CD4-positive, alpha-beta T cell (primary cell): ENCODE measurements at regions not wholly inside any gene's neighbourhood (a gene's known extent, or its start where the extent isn't known, plus 50 kb on each side); places are given as distances from the start of the nearest gene placed in this dataset.

Experiments used
- ATAC-seq: fragments of 200-7000 bp; cut with Tn5 transposase; one replicate; pipeline ENCODE4 v1.10.0; 2022; ENCODE audit warnings: mild to moderate bottlenecking; ENCODE audit not compliant: poor library complexity
- CTCF ChIA-PET: fragments of 350-600 bp; sonication (Branson Sonifier 250); formaldehyde crosslinking; loops from one replicate; lab custom pipeline; 2021; ENCODE audit warnings: antibody characterized with exemption, inconsistent platforms; lab: Charles Lee
- POLR2A ChIA-PET: fragments of 350-600 bp; sonication (Branson Sonifier 250); formaldehyde crosslinking; loops from one replicate; lab custom pipeline; 2021; ENCODE audit warnings: antibody characterized with exemption, inconsistent platforms; lab: Charles Lee
- DNase-seq, 14 experiments: peaks; one replicate each; pipeline ENCODE4 v3.0.0-alpha.2; 2013 to 2020; ENCODE audit warnings: mixed read lengths in 2 of 14
- H3K27ac ChIP-seq, 2 donors: one replicate each; pipeline versions ENCODE4 v1.5.1 to v1.7.0; 2013; ENCODE audit warnings: low read length in 2 of 2, low read depth in 1 of 2, mild to moderate bottlenecking in 1 of 2
- H3K27me3 ChIP-seq, 2 experiments: 1 replicate in 1 of 2; 2 replicates in 1 of 2; pipeline versions ENCODE4 v1.6.1 to v1.7.0; 2013; ENCODE audit warnings: low read length in 2 of 2, control low read depth in 1 of 2, mild to moderate bottlenecking in 1 of 2, moderate library complexity in 1 of 2; ENCODE audit not compliant: insufficient read depth in 2 of 2, control insufficient read depth in 1 of 2
- H3K36me3 ChIP-seq: one replicate; pipeline ENCODE4 v1.6.1; 2013; ENCODE audit warnings: low read length, control low read depth; ENCODE audit not compliant: insufficient read depth
- H3K4me1 ChIP-seq: one replicate; pipeline ENCODE4 v1.6.1; 2013; ENCODE audit warnings: low read length, control low read depth; ENCODE audit not compliant: insufficient read depth
- H3K4me3 ChIP-seq: one replicate; pipeline ENCODE4 v1.5.1; 2013; ENCODE audit warnings: mild to moderate bottlenecking, low read length, moderate library complexity
- H3K9me3 ChIP-seq, 2 experiments: 1 replicate in 1 of 2; 2 replicates in 1 of 2; pipeline versions ENCODE4 v1.6.1 to v1.7.0; 2013; ENCODE audit warnings: low read length in 2 of 2, mild to moderate bottlenecking in 2 of 2, control low read depth in 1 of 2, moderate library complexity in 1 of 2; ENCODE audit not compliant: control insufficient read depth in 1 of 2, insufficient read depth in 1 of 2
- H3K27ac Mint-ChIP-seq: one replicate; pipeline ENCODE4 v1.8.0; 2020; ENCODE audit warnings: mixed read lengths
- H3K27me3 Mint-ChIP-seq: one replicate; pipeline ENCODE4 v1.8.0; 2021; ENCODE audit warnings: mixed read lengths
- H3K36me3 Mint-ChIP-seq: one replicate; pipeline ENCODE4 v1.8.0; 2021; ENCODE audit warnings: low read depth, mixed read lengths
- H3K4me1 Mint-ChIP-seq: one replicate; pipeline ENCODE4 v1.8.0; 2021; ENCODE audit warnings: low read depth, mixed read lengths
- H3K4me3 Mint-ChIP-seq: one replicate; pipeline ENCODE4 v1.8.0; 2020; ENCODE audit warnings: mild to moderate bottlenecking, mixed read lengths
- H3K9me3 Mint-ChIP-seq: one replicate; pipeline ENCODE4 v1.8.0; 2020; ENCODE audit warnings: mixed read lengths
- intact Hi-C, 2 experiments: fragments of 100-400 bp; cut with DNase I in 1 of 2; cut with micrococcal nuclease in 1 of 2; formaldehyde crosslinking; loops; one replicate each; pipeline versions ENCODE4 v1.15.1 to v1.9.0; 2023 to 2025; cut with DNase I, micrococcal nuclease
- TF ChIP-seq, protein P1 (sequence below): fragments of 200-600 bp; IDR thresholded peaks from one replicate; pipeline ENCODE4 v1.8.0; 2022; ENCODE audit warnings: antibody characterized with exemption, mild to moderate bottlenecking

DNA sequence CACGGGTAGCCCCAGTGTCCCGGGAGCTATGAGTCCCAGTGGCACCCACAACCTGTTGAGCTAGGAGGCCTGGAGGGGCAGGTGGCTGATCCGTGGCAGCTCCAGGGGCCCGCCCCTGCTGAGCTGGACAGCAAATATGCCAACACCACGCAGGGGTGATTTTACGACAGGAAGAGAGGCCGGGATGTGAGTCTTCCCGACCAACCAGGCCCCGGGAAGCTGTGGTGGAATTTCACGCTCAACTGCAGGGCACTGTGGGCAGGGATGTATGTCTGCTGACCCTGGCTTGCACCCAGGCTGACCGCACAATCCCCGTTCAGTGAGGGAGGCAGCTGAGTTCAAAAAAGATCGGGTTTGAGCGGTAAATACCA is 183.9 kb downstream of the ERMARD start:
- DNase-seq (no peak), ATAC-seq (no peak)
- Mint-ChIP-seq H3K27ac (no peak overlapping the region), H3K27me3 (peaks cover 7% of the 10 kb centered on the region), H3K4me1 (no peaks in the 10 kb centered on the region), H3K4me3 (no peak overlapping the region), H3K9me3 (no peaks in the 10 kb centered on the region), H3K36me3 (no peaks in the 10 kb centered on the region)
- H3K4me3 ChIP-seq = no peak overlapping the region
- intact Hi-C loops = loop anchor here in 1 of 2 experiments (10.0 kb wide), 1 partner anchor 101 kb away; no protein-coding TSS in a partner anchor
- no peaks in the 10 kb centered on the region for H3K36me3 ChIP-seq
- peaks cover 7 to 8% of the 10 kb centered on the region in 2 experiments for H3K27me3 ChIP-seq
- TF ChIP-seq, protein P1, sequence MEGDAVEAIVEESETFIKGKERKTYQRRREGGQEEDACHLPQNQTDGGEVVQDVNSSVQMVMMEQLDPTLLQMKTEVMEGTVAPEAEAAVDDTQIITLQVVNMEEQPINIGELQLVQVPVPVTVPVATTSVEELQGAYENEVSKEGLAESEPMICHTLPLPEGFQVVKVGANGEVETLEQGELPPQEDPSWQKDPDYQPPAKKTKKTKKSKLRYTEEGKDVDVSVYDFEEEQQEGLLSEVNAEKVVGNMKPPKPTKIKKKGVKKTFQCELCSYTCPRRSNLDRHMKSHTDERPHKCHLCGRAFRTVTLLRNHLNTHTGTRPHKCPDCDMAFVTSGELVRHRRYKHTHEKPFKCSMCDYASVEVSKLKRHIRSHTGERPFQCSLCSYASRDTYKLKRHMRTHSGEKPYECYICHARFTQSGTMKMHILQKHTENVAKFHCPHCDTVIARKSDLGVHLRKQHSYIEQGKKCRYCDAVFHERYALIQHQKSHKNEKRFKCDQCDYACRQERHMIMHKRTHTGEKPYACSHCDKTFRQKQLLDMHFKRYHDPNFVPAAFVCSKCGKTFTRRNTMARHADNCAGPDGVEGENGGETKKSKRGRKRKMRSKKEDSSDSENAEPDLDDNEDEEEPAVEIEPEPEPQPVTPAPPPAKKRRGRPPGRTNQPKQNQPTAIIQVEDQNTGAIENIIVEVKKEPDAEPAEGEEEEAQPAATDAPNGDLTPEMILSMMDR = no peak
- POLR2A ChIA-PET = no interaction called here
- H3K27ac ChIP-seq = no peak overlapping the region
- no peaks in the 10 kb centered on the region for H3K4me1 ChIP-seq
- peaks cover 0 to 3% of the 10 kb centered on the region in 2 experiments for H3K9me3 ChIP-seq
- CTCF ChIA-PET = no interaction called here

GRCh38 chr6:169934699-169935347 is 183.4 kb downstream of the ERMARD start:
- TF ChIP-seq, protein P1 = no peak
- H3K36me3 ChIP-seq = no peaks in the 10 kb centered on the region
- no peaks in the 10 kb centered on the region for H3K4me1 ChIP-seq
- ATAC-seq (no peak), DNase-seq (no peak)
- Mint-ChIP-seq H3K4me3 (no peak overlapping the region), H3K4me1 (no peaks in the 10 kb centered on the region), H3K27me3 (peaks cover 7% of the 10 kb centered on the region), H3K27ac (no peak overlapping the region), H3K9me3 (no peaks in the 10 kb centered on the region), H3K36me3 (no peaks in the 10 kb centered on the region)
- no peak overlapping the region for H3K4me3 ChIP-seq
- no peak overlapping the region for H3K27ac ChIP-seq
- H3K9me3 ChIP-seq = peaks cover 0 to 3% of the 10 kb centered on the region in 2 experiments
- CTCF ChIA-PET = no interaction called here
- POLR2A ChIA-PET = no interaction called here
- peaks cover 3% of the 10 kb centered on the region in 2 experiments for H3K27me3 ChIP-seq
- intact Hi-C loops = loop anchor here in 1 of 2 experiments (10.0 kb wide), 1 partner anchor 100 kb away; no protein-coding TSS in a partner anchor

DNA sequence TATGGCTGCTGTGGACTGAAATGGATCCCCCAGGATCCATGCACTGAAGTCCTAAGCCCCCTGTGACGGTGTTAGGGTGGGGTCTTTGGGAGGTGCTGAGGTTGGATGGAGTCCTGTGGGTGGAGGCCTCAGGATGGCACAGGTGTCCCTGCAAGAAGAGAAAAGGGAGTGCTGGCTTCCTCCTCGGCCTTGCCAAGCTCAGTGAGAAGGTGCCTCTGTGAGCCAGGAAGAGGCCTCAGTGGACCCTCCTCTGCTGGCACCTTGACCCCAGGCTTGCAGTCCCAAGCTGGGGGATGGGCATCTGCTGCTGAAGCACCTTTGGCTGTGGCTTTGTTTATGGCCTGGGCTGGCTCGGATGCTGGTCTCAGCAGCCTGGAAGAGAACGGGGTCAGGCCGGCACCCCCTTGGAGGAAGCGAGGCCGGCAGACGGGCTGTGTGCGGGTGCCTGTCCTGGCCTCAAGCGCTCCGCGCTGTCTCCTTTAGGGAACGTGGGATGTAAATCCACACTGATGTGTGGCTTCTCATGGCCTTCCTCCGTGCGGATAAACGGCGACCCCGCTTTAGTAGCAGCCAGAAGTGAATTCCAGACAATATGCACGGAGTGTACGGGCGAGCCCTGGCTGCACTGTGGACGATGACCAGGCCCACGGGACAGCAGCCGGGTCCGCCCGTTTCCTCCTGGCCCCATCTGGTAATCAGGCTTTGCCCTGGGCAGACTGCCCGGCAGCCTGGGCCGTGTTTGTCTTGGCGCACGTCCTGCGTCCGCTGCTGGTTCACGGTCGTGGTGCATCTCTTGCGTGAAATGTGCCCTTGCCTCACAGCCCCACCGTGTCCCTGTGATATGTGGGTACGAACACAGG is 182.6 kb downstream of the ERMARD start:
- intact Hi-C loops = loop anchor here in 1 of 2 experiments (10.0 kb wide), 1 partner anchor 99 kb away; no protein-coding TSS in a partner anchor
- ATAC-seq (no peak), DNase-seq (no peak)
- Mint-ChIP-seq H3K27ac (no peak overlapping the region), H3K27me3 (peaks cover 5% of the 10 kb centered on the region), H3K36me3 (no peaks in the 10 kb centered on the region), H3K4me3 (no peak overlapping the region), H3K9me3 (no peaks in the 10 kb centered on the region), H3K4me1 (no peaks in the 10 kb centered on the region)
- no peak overlapping the region for H3K4me3 ChIP-seq
- TF ChIP-seq, protein P1 = no peak
- H3K36me3 ChIP-seq = no peaks in the 10 kb centered on the region
- no peak overlapping the region for H3K27ac ChIP-seq
- ChIA-PET POLR2A (no interaction called here), CTCF (no interaction called here)
- no peaks in the 10 kb centered on the region for H3K4me1 ChIP-seq
- H3K27me3 ChIP-seq = no peaks in the 10 kb centered on the region
- H3K9me3 ChIP-seq = peaks cover 0 to 3% of the 10 kb centered on the region in 2 experiments
